GM06990 (cell line): ENCODE measurements at regions not wholly inside any gene's neighbourhood (a gene's known extent, or its start where the extent isn't known, plus 50 kb on each side); places are given as distances from the start of the nearest gene placed in this dataset.
A peak's percentile ranks its signal among the peaks of the same experiment; 100 is the strongest.
"Not testable (repeated sequence)": the region's sequence is repeated elsewhere in the genome, so short reads cannot be mapped to it uniquely, and the experiment has no call there.

ENCODE experiments used
- DNase-seq: peaks from one replicate; pipeline ENCODE4 v3.0.0-alpha.2; 2011; ENCODE audit not compliant: insufficient read length; ENCODE audit errors: extremely low read depth
- H3K27me3 ChIP-seq: replicated peaks from 2 replicates; pipeline ENCODE4 v1.6.0; 2011; ENCODE audit warnings: low read length; ENCODE audit not compliant: control insufficient read depth, insufficient read depth
- H3K36me3 ChIP-seq: 2 replicates; pipeline ENCODE4 v1.5.1; 2011; ENCODE audit warnings: low read length; ENCODE audit not compliant: control insufficient read depth, insufficient read depth
- H3K4me3 ChIP-seq: replicated peaks from 2 replicates; pipeline ENCODE4 v1.5.1; 2011; ENCODE audit warnings: low read depth, mild to moderate bottlenecking, control low read depth, low read length
- CTCF ChIP-seq: IDR thresholded peaks from 2 replicates; pipeline ENCODE4 v1.5.1; 2011; ENCODE audit warnings: low read length, control low read depth, mild to moderate bottlenecking, inconsistent platforms; ENCODE audit not compliant: insufficient read depth, poor library complexity, severe bottlenecking

- peak; percentile 35 for DNase-seq
- TF ChIP-seq CTCF = peak; percentile 87
- Histone ChIP-seq H3K4me3 (no peak overlapping the region), H3K27me3 (no peaks in the 10 kb centered on the region; the same call in 1 of the 2 replicates), H3K36me3 (no peaks in the 10 kb centered on the region)
Measured at GRCh38 chr15:77870195-77871065, 207.1 kb downstream of the TBC1D2B start.

- no peaks in the 10 kb centered on the region; the same call in 1 of the 2 replicates for H3K27me3 ChIP-seq
- DNase-seq = no peak
- no peak overlapping the region for H3K4me3 ChIP-seq
- no peaks in the 10 kb centered on the region for H3K36me3 ChIP-seq
- TF ChIP-seq CTCF = no peak
Measured at GRCh38 chr15:77869021-77869895, 208.3 kb downstream of the TBC1D2B start.

DNA sequence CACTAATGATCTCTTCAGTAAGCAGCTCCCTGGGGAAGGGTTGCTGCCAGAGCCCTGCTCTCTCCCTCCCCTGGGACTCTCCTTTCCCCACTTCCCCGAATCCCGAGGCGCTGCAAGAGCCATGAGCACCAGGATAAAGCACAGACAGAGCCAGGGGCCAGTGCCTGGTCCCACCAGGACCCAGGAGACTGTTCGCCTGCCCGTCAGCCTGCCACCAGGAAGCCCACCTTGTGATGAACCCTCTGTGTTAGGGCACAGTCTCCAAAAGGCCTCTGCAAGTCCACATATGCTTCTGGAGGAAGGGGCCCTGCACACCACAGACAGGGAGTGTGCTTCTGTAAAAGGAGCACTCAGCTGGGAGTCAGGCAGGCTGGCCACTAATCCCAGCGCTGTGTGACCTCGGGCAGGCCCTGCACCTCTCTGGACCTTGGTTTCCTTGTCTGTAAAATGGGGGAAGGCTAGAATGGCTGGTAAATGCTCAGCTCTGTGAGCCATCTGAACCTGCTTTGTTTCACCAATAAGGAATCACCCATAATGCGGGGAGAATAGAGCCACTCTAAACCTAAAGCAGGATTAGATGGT is 209.4 kb downstream of the TBC1D2B start:
- DNase-seq, H3K27me3 ChIP-seq, H3K36me3 ChIP-seq, H3K4me3 ChIP-seq: not testable (repeated sequence)

DNA sequence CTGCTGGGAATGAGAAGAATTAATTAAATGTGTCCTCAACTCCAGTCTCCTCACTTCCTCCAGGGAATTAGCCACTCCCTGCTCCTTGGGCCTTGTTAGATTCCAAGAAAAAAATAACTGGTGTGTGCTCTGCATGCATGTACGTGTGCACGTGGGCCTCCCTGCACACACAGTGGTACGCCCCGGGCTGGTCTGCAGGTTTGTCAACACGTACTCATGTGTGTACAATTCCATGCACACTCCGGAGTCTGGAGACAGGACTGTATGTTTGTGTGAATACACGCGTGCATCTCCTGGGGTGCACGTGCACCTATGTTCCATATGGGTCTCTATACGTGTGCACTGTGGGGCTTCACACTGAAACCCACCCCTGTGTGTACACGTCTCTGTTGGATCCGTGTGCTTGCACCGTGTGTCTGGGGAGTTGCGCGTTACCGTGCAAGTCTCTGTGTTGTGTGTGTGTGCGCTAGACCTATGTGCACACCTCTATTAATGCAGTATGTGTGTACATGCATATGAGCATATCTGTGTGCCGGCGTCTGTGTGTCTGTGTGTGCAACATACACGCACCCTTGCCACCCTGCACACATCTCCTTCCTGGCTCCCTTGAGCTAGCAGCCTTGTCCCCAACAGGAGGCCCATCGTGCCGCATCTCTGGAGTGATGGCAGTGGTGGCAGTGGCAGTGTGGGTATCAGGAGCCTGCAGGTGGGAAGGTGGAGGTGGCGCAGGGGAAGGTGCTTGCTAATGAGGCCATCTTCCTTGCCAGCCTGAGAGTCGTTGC is 210.1 kb downstream of the TBC1D2B start:
- Histone ChIP-seq H3K4me3 (no peak overlapping the region), H3K36me3 (no peaks in the 10 kb centered on the region), H3K27me3 (peaks cover 1% of the 10 kb centered on the region)
- no peak for TF ChIP-seq CTCF
- DNase-seq = no peak

GRCh38 chr15:77866596-77867125 is 210.8 kb downstream of the TBC1D2B start:
- Histone ChIP-seq H3K36me3 (no peaks in the 10 kb centered on the region), H3K4me3 (no peak overlapping the region), H3K27me3 (peaks cover 1% of the 10 kb centered on the region)
- DNase-seq = no peak
- TF ChIP-seq CTCF = no peak
